B cell (primary cell): ENCODE measurements at regions not wholly inside any gene's neighbourhood (a gene's known extent, or its start where the extent isn't known, plus 50 kb on each side); places are given as distances from the start of the nearest gene placed in this dataset.

Source experiments
- ATAC-seq: fragments of 200-7000 bp; cut with Tn5 transposase; one replicate; pipeline ENCODE4 v1.10.0; 2021; ENCODE audit warnings: low read depth, mild to moderate bottlenecking, moderate number of reproducible peaks, moderate library complexity
- CTCF ChIA-PET: fragments of 350-600 bp; sonication (Branson Sonifier 250); formaldehyde crosslinking; loops from one replicate; lab custom pipeline; 2021; ENCODE audit warnings: antibody characterized with exemption, inconsistent platforms; lab: Charles Lee
- POLR2A ChIA-PET: fragments of 350-600 bp; sonication (Branson Sonifier 250); formaldehyde crosslinking; loops from one replicate; lab custom pipeline; 2021; ENCODE audit warnings: antibody characterized with exemption; lab: Charles Lee
- DNase-seq: peaks from one replicate; pipeline ENCODE4 v3.0.0; 2013
- H2AFZ ChIP-seq: 2 replicates; pipeline ENCODE4 v1.6.1; 2012; ENCODE audit warnings: mild to moderate bottlenecking, low read depth, low read length; ENCODE audit not compliant: insufficient read depth, poor library complexity, severe bottlenecking
- H3K27ac ChIP-seq, 2 donors: 1 replicate in 1 of 2; 2 replicates in 1 of 2; pipeline ENCODE4 v1.5.1; 2012 to 2013; ENCODE audit warnings: low read length in 2 of 2, mild to moderate bottlenecking in 2 of 2, moderate library complexity in 1 of 2
- H3K27me3 ChIP-seq, 4 experiments: fragments of 200-600 bp in 1 of 4; sonication (generic) in 1 of 4; replicated peaks in 1 of 4; 1 replicate in 2 of 4; 2 replicates in 2 of 4; pipeline versions ENCODE4 v1.6.1 to v1.7.0; 2013 to 2016; ENCODE audit warnings: low read length in 3 of 4, mild to moderate bottlenecking in 2 of 4, mixed read lengths in 1 of 4, moderate library complexity in 1 of 4; ENCODE audit not compliant: insufficient read depth in 4 of 4, control insufficient read depth in 3 of 4; ENCODE audit errors: control extremely low read depth in 1 of 4
- H3K36me3 ChIP-seq, 2 experiments: replicated peaks in 1 of 2; 1 replicate in 1 of 2; 2 replicates in 1 of 2; pipeline versions ENCODE4 v1.6.1 to v1.7.1; 2013; ENCODE audit warnings: low read length in 1 of 2; ENCODE audit not compliant: insufficient read depth in 2 of 2, control insufficient read depth in 1 of 2; ENCODE audit errors: control extremely low read depth in 1 of 2, extremely low read depth in 1 of 2
- H3K4me1 ChIP-seq, 2 donors: fragments of 200-600 bp in 1 of 2; sonication (generic) in 1 of 2; 1 replicate in 1 of 2; 2 replicates in 1 of 2; pipeline versions ENCODE4 v1.5.1 to v1.6.1; 2013 to 2017; ENCODE audit warnings: low read length in 2 of 2; ENCODE audit not compliant: control insufficient read depth in 2 of 2, insufficient read depth in 2 of 2
- H3K4me2 ChIP-seq: replicated peaks from 2 replicates; pipeline ENCODE3; 2012; ENCODE audit warnings: mild to moderate bottlenecking, low read depth, low read length; ENCODE audit not compliant: poor library complexity, severe bottlenecking
- H3K4me3 ChIP-seq, 5 experiments: fragments of 200-600 bp in 1 of 5; sonication (generic) in 1 of 5; 1 replicate in 3 of 5; 2 replicates in 2 of 5; pipeline versions ENCODE4 v1.5.1 to v1.7.0; 2011 to 2016; ENCODE audit warnings: low read length in 4 of 5, mild to moderate bottlenecking in 4 of 5, low read depth in 2 of 5, control low read depth in 1 of 5, moderate library complexity in 1 of 5; ENCODE audit not compliant: insufficient read depth in 1 of 5; ENCODE audit errors: control extremely low read depth in 1 of 5, extremely low read depth in 1 of 5
- H3K79me2 ChIP-seq: fragments of 200-600 bp; sonication (generic); one replicate; pipeline ENCODE4 v1.6.0; 2016; ENCODE audit warnings: low read length; ENCODE audit not compliant: control insufficient read depth, insufficient read depth
- H3K9ac ChIP-seq: fragments of 200-600 bp; sonication (generic); 2 replicates; pipeline ENCODE4 v1.6.1; 2017; ENCODE audit warnings: mild to moderate bottlenecking, low read length, moderate library complexity
- H3K9me3 ChIP-seq, 3 donors: one replicate each; pipeline versions ENCODE4 v1.6.1 to v1.7.1; 2013; ENCODE audit warnings: low read length in 2 of 3; ENCODE audit not compliant: control insufficient read depth in 2 of 3, insufficient read depth in 1 of 3; ENCODE audit errors: control extremely low read depth in 1 of 3
- H4K20me1 ChIP-seq: 2 replicates; pipeline ENCODE4 v1.6.0; 2012; ENCODE audit warnings: mild to moderate bottlenecking, low read length; ENCODE audit not compliant: insufficient read depth, control insufficient read depth, poor library complexity, severe bottlenecking
- H3K27ac Mint-ChIP-seq: one replicate; pipeline ENCODE4 v1.8.0; 2021; ENCODE audit warnings: mixed read lengths
- H3K27me3 Mint-ChIP-seq: one replicate; pipeline ENCODE4 v1.8.0; 2021; ENCODE audit warnings: mixed read lengths
- H3K4me1 Mint-ChIP-seq: one replicate; pipeline ENCODE4 v1.8.0; 2021; ENCODE audit warnings: mixed read lengths
- H3K4me3 Mint-ChIP-seq: one replicate; pipeline ENCODE4 v1.8.0; 2021; ENCODE audit warnings: mixed read lengths
- H3K9me3 Mint-ChIP-seq: one replicate; pipeline ENCODE4 v1.8.0; 2022; ENCODE audit warnings: mixed read lengths; ENCODE audit not compliant: insufficient read depth
- CTCF ChIP-seq: fragments of 200-600 bp; IDR thresholded peaks from one replicate; pipeline ENCODE4 v1.8.0; 2022; ENCODE audit warnings: antibody characterized with exemption, mild to moderate bottlenecking
- EZH2 ChIP-seq: IDR thresholded peaks from 2 replicates; pipeline ENCODE4 v1.6.1; 2012; ENCODE audit warnings: borderline replicate concordance, low read depth, mild to moderate bottlenecking, moderate library complexity, low read length; ENCODE audit not compliant: insufficient read depth, poor library complexity, severe bottlenecking
- WGBS: methylation state at CpG from one replicate; pipeline ENCODE4 v1.1.5; 2013; ENCODE audit warnings: missing lambda C conversion rate; ENCODE audit not compliant: insufficient coverage; 5-methylcytosine and 5-hydroxymethylcytosine counted together
- intact Hi-C: fragments of 100-400 bp; cut with micrococcal nuclease; formaldehyde crosslinking; loops from one replicate; pipeline ENCODE4 v1.10.0; 2022

DNA sequence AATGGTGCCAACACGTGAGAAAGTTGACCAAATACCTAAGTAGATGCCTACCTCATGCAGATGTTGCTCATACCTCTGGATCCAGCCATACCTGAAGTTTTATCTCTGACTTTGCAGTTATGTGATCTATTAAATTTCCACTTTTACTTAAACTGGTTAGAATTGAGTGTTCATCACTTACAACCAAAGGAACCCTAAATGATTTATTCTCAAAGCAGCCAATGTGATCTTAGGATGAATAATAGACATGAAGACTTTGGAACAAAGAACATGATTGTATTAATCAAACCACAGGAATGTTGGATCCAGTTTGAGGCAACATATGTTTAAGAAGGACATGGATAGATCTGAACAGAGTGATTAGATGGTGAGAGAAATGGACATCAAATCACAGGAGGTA is 68.7 kb downstream of the IRX6 start:
- Histone ChIP-seq H3K4me3 (no peak overlapping the region), H3K27me3 (peaks cover 0 to 2% (median 0%) of the 10 kb centered on the region in 4 experiments), H4K20me1 (no peaks in the 10 kb centered on the region), H3K9ac (no peak overlapping the region), H3K79me2 (no peaks in the 10 kb centered on the region), H2AFZ (no peak overlapping the region), H3K9me3 (no peaks in the 10 kb centered on the region), H3K4me2 (no peak overlapping the region), H3K4me1 (no peaks in the 10 kb centered on the region), H3K27ac (no peak overlapping the region), H3K36me3 (no peaks in the 10 kb centered on the region)
- ChIA-PET POLR2A (no interaction called here), CTCF (no interaction called here)
- no peak overlapping the region for H3K27ac Mint-ChIP-seq
- intact Hi-C loops, result no loop called here
- no peak for ATAC-seq
- no peaks in the 10 kb centered on the region for H3K4me1 Mint-ChIP-seq
- no peaks in the 10 kb centered on the region for H3K9me3 Mint-ChIP-seq
- no peak overlapping the region for H3K4me3 Mint-ChIP-seq
- no peak for TF ChIP-seq CTCF
- no peak for TF ChIP-seq EZH2
- no peak for DNase-seq
- H3K27me3 Mint-ChIP-seq, result peaks cover 14% of the 10 kb centered on the region
- no CpG with 5 or more reads among the region's 1 CpG for WGBS

GRCh38 chr16:55393991-55394390 is 70.0 kb downstream of the IRX6 start:
- Histone ChIP-seq H4K20me1 (no peaks in the 10 kb centered on the region), H3K4me1 (no peaks in the 10 kb centered on the region), H3K27me3 (peaks cover 0 to 2% (median 0%) of the 10 kb centered on the region in 4 experiments), H3K27ac (no peak overlapping the region), H3K36me3 (no peaks in the 10 kb centered on the region), H3K9me3 (no peaks in the 10 kb centered on the region), H3K4me2 (no peak overlapping the region), H3K79me2 (no peaks in the 10 kb centered on the region), H3K9ac (no peak overlapping the region), H3K4me3 (no peak overlapping the region), H2AFZ (no peak overlapping the region)
- no peak overlapping the region for H3K27ac Mint-ChIP-seq
- CTCF ChIA-PET, result no interaction called here
- POLR2A ChIA-PET, result no interaction called here
- WGBS, result 72% methylated on average over 2 of the region's 4 CpGs
- TF ChIP-seq CTCF (no peak), EZH2 (no peak)
- no peak overlapping the region for H3K4me3 Mint-ChIP-seq
- DNase-seq (no peak), ATAC-seq (no peak)
- intact Hi-C loops, result no loop called here
- H3K9me3 Mint-ChIP-seq, result no peaks in the 10 kb centered on the region
- H3K27me3 Mint-ChIP-seq, result peaks cover 14% of the 10 kb centered on the region
- no peaks in the 10 kb centered on the region for H3K4me1 Mint-ChIP-seq
